Type B pancreatic cell (in vitro differentiated cells): ENCODE measurements at regions not wholly inside any gene's neighbourhood (a gene's known extent, or its start where the extent isn't known, plus 50 kb on each side); places are given as distances from the start of the nearest gene placed in this dataset.

Source experiments
- DNase-seq: peaks from one replicate; pipeline ENCODE4 v3.0.0; 2021; ENCODE audit warnings: mixed read lengths; ENCODE audit not compliant: unreplicated experiment; ENCODE audit errors: extremely low spot score
- H3K27ac Mint-ChIP-seq: 2 replicates; pipeline ENCODE4 v1.8.0; 2021; ENCODE audit warnings: mild to moderate bottlenecking, mixed read lengths
- H3K27me3 Mint-ChIP-seq: 2 replicates; pipeline ENCODE4 v1.8.0; 2021; ENCODE audit warnings: mixed read lengths
- H3K36me3 Mint-ChIP-seq: 2 replicates; pipeline ENCODE4 v1.8.0; 2021; ENCODE audit warnings: mixed read lengths
- H3K4me1 Mint-ChIP-seq: one replicate; pipeline ENCODE4 v1.8.0; 2021; ENCODE audit warnings: mixed read lengths; ENCODE audit not compliant: unreplicated experiment
- H3K4me3 Mint-ChIP-seq: 2 replicates; pipeline ENCODE4 v1.8.0; 2021; ENCODE audit warnings: mild to moderate bottlenecking, mixed read lengths
- H3K9me3 Mint-ChIP-seq: 2 replicates; pipeline ENCODE4 v1.8.0; 2021; ENCODE audit warnings: mixed read lengths
- TF ChIP-seq, protein P1 (sequence below): fragments of 200-600 bp; sonication (generic); conservative IDR thresholded peaks from 2 replicates; pipeline ENCODE4 v1.5.0; 2021; ENCODE audit warnings: antibody characterized with exemption, mild to moderate bottlenecking

DNA sequence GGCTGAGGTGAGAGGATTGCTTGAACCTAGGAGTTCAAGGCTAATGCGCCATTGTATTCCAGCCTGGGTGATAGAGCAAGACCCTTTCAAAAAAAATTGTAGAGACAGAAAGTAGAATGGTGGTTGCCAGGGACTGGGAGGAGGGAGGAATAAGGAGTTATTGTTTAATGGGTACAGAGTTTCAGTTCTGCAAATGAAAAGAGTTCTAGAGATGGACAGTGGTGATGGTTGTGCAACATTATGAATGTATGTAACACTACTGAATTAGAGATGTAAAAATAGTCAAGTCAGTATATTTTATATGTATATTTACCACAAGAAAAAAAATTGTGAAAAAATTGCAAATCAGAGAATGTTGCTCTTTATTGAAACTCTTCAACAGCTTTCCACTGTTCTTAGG, 266.5 kb upstream of the NPY start:
- H3K4me1 Mint-ChIP-seq: no peaks in the 10 kb centered on the region
- H3K27ac Mint-ChIP-seq: no peak overlapping the region
- no peaks in the 10 kb centered on the region for H3K27me3 Mint-ChIP-seq
- TF ChIP-seq, protein P1, sequence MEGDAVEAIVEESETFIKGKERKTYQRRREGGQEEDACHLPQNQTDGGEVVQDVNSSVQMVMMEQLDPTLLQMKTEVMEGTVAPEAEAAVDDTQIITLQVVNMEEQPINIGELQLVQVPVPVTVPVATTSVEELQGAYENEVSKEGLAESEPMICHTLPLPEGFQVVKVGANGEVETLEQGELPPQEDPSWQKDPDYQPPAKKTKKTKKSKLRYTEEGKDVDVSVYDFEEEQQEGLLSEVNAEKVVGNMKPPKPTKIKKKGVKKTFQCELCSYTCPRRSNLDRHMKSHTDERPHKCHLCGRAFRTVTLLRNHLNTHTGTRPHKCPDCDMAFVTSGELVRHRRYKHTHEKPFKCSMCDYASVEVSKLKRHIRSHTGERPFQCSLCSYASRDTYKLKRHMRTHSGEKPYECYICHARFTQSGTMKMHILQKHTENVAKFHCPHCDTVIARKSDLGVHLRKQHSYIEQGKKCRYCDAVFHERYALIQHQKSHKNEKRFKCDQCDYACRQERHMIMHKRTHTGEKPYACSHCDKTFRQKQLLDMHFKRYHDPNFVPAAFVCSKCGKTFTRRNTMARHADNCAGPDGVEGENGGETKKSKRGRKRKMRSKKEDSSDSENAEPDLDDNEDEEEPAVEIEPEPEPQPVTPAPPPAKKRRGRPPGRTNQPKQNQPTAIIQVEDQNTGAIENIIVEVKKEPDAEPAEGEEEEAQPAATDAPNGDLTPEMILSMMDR: no peak
- H3K36me3 Mint-ChIP-seq: no peaks in the 10 kb centered on the region
- no peak overlapping the region for H3K4me3 Mint-ChIP-seq
- no peaks in the 10 kb centered on the region for H3K9me3 Mint-ChIP-seq
- DNase-seq: no peak

GRCh38 chr7:24018331-24018730, 265.7 kb upstream of the NPY start:
- Mint-ChIP-seq H3K4me3 (no peak overlapping the region), H3K27me3 (no peaks in the 10 kb centered on the region), H3K36me3 (no peaks in the 10 kb centered on the region), H3K27ac (no peak overlapping the region), H3K9me3 (no peaks in the 10 kb centered on the region), H3K4me1 (no peaks in the 10 kb centered on the region)
- no peak for DNase-seq
- TF ChIP-seq, protein P1: no peak

GRCh38 chr7:24019841-24020240, 264.1 kb upstream of the NPY start:
- no peak for DNase-seq
- Mint-ChIP-seq H3K27me3 (no peaks in the 10 kb centered on the region), H3K27ac (no peak overlapping the region)

GRCh38 chr7:24024276-24025068, 259.5 kb upstream of the NPY start:
- H3K36me3 Mint-ChIP-seq: no peaks in the 10 kb centered on the region
- no peak for DNase-seq
- H3K4me3 Mint-ChIP-seq: no peak overlapping the region
- TF ChIP-seq, protein P1: no peak
- H3K27me3 Mint-ChIP-seq: peaks cover 3% of the 10 kb centered on the region
- no peaks in the 10 kb centered on the region for H3K9me3 Mint-ChIP-seq
- H3K4me1 Mint-ChIP-seq: peaks cover 9% of the 10 kb centered on the region
- H3K27ac Mint-ChIP-seq: no peak overlapping the region

More at GRCh38 chr7:24019841-24020240, 264.1 kb upstream of the NPY start:
- H3K36me3 Mint-ChIP-seq: no peaks in the 10 kb centered on the region
- H3K4me1 Mint-ChIP-seq: peaks cover 3% of the 10 kb centered on the region
- H3K9me3 Mint-ChIP-seq: no peaks in the 10 kb centered on the region
- no peak overlapping the region for H3K4me3 Mint-ChIP-seq
- TF ChIP-seq, protein P1: no peak

GRCh38 chr7:24025094-24025493, 258.9 kb upstream of the NPY start:
- TF ChIP-seq, protein P1: no peak
- Mint-ChIP-seq H3K27me3 (peaks cover 3% of the 10 kb centered on the region), H3K36me3 (no peaks in the 10 kb centered on the region), H3K27ac (no peak overlapping the region), H3K4me3 (no peak overlapping the region), H3K9me3 (no peaks in the 10 kb centered on the region), H3K4me1 (peaks cover 9% of the 10 kb centered on the region)
- no peak for DNase-seq
